ENCODE measurements at regions not wholly inside any gene's neighbourhood (a gene's known extent, or its start where the extent isn't known, plus 50 kb on each side); places are given as distances from the start of the nearest gene placed in this dataset.
"Not testable (repeated sequence)": the region's sequence is repeated elsewhere in the genome, so short reads cannot be mapped to it uniquely, and the experiment has no call there.

DNA sequence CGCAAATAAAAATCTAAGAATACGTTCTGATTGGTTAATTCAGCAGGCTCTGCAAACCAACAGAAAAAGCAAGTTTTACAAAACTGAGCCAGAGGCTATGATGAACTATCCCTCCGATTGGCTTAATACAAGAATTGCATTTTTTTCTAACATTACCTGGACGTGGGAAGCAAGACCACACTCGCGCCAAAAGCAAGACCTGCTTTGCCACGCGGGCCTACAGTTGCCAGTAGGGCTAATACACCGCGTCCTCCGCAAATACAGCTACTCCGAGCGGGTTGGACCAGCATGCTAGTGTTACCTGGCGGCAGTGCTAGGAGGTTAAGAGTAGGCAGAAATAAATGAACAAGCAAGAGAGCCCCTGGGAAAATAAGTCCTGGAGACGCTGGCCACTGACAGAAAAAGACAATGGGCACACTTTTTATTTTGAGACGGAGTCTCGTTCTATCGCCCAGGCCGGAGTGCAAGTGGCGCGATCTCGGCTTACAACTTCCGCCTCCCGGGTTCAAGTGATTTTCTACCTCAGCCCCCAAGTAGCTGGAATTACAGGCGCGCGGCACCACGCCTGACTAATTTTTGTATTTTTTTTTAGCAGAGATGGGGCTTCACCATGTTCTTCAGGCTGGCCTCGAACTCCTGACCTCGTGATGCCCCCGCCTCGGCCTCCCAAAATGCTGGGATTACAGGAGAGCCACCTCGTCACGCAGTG lies 131.9 kb upstream of the BTN3A2 start:
- Histone ChIP-seq H3K36me3 (no peaks in the 10 kb centered on the region), H3K4me3 (peak overlapping the region in 1 of 4 donors; percentile 42), H3K27me3 (peaks cover 4 to 80% (median 29%) of the 10 kb centered on the region in 4 donors), H3K27ac (no peak overlapping the region), H3K9me3 (no peaks in the 10 kb centered on the region), H3K4me1 (no peaks in the 10 kb centered on the region)
- intact Hi-C loops (cut with DNase I) = no loop called here
- DNase-seq (no peak), FAIRE-seq (no peak), ATAC-seq (peak in 2 of 4 donors; percentile 7 to 8)
- TF ChIP-seq, protein P1, sequence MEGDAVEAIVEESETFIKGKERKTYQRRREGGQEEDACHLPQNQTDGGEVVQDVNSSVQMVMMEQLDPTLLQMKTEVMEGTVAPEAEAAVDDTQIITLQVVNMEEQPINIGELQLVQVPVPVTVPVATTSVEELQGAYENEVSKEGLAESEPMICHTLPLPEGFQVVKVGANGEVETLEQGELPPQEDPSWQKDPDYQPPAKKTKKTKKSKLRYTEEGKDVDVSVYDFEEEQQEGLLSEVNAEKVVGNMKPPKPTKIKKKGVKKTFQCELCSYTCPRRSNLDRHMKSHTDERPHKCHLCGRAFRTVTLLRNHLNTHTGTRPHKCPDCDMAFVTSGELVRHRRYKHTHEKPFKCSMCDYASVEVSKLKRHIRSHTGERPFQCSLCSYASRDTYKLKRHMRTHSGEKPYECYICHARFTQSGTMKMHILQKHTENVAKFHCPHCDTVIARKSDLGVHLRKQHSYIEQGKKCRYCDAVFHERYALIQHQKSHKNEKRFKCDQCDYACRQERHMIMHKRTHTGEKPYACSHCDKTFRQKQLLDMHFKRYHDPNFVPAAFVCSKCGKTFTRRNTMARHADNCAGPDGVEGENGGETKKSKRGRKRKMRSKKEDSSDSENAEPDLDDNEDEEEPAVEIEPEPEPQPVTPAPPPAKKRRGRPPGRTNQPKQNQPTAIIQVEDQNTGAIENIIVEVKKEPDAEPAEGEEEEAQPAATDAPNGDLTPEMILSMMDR (IDR thresholded peaks at IDR 0.05) = no peak
- WGBS, 2 donors = 23 to 27% methylated on average over 34 of the region's 34 CpGs

GRCh38 chr6:26233649-26234420 lies 131.2 kb upstream of the BTN3A2 start:
- intact Hi-C loops (cut with DNase I) = no loop called here
- WGBS, 2 donors = 3 to 4% methylated on average over 32 of the region's 32 CpGs
- peak overlapping the region in 2 of 4 donors; percentile 52 to 54 for H3K27ac ChIP-seq
- ATAC-seq (peak; percentile 43 to 73 (median 70)), DNase-seq (peak in 2 of 6 donors; percentile 37 to 48), FAIRE-seq (no peak)
- H3K9me3 ChIP-seq = no peaks in the 10 kb centered on the region
- no peaks in the 10 kb centered on the region for H3K36me3 ChIP-seq
- peaks cover 4 to 77% (median 31%) of the 10 kb centered on the region in 4 donors for H3K27me3 ChIP-seq
- H3K4me3 ChIP-seq = peak overlapping the region; percentile 3 to 42 (median 13)
- H3K4me1 ChIP-seq = no peaks in the 10 kb centered on the region
- TF ChIP-seq, protein P1 (IDR thresholded peaks at IDR 0.05) = no peak

DNA sequence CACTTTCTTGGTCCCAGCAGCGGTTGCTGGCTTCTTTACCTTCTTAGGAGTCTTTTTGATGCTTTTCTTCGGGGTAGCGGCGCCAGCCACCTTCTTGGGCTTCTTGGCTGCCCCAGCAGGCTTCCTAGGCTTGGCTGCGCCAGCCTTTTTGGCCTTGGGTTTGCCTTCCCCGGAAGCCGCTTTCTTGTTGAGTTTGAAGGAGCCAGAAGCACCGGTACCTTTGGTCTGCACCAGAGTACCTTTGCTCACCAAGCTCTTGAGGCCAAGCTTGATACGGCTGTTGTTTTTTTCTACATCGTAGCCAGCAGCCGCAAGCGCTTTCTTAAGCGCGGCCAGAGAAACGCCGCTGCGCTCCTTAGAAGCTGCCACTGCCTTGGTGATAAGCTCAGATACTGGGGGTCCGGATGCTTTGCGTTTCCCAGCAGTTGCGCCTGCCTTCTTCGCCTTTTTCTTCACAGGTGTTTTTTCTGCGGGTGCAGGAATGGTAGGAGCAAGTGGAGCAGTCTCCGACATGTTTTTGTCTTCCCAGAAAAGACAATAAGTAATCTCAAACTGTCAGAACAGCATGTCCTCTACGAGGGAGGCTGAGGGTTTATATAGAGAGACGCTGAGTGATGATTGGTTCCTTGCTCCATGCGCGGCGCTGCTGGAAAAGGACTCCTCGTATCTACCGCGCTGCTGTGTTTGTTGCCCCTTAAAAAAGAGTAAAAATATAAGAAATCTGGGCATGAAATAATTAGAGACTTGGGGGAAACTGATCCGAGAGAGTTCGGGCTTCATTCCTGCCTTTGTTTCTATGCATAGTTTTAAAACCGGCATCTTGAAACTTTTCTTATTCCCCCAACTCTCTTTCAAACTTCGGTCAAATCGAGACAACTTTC lies 130.3 kb upstream of the BTN3A2 start:
- peaks cover 4 to 76% (median 33%) of the 10 kb centered on the region in 4 donors for H3K27me3 ChIP-seq
- H3K27ac ChIP-seq = peak overlapping the region in 2 of 4 donors; percentile 52 to 54
- 7% methylated on average over 36 of the region's 36 CpGs for WGBS, 2 donors
- peak in 1 of 6 donors; percentile 30 for DNase-seq
- H3K36me3 ChIP-seq = no peaks in the 10 kb centered on the region
- intact Hi-C loops (cut with DNase I) = no loop called here
- no peak for FAIRE-seq
- peak overlapping the region in 3 of 4 donors; percentile 3 to 42 (median 23) for H3K4me3 ChIP-seq
- TF ChIP-seq, protein P1 (IDR thresholded peaks at IDR 0.05) = no peak
- no peaks in the 10 kb centered on the region for H3K4me1 ChIP-seq
- no peaks in the 10 kb centered on the region for H3K9me3 ChIP-seq
- peak; percentile 43 to 80 (median 70) for ATAC-seq

- H3K4me3 ChIP-seq = no peak overlapping the region
Observed at GRCh38 chr6:26235302-26235670, 129.7 kb upstream of the BTN3A2 start.

GRCh38 chr6:26239415-26239814 lies 125.6 kb upstream of the BTN3A2 start:
- peaks cover 5 to 65% (median 29%) of the 10 kb centered on the region in 4 donors for H3K27me3 ChIP-seq
- 92 to 95% methylated on average over 18 of the region's 18 CpGs for WGBS, 2 donors
- intact Hi-C loops (cut with DNase I); FAIRE-seq; H3K9me3 ChIP-seq; ATAC-seq; H3K27ac ChIP-seq; DNase-seq; H3K36me3 ChIP-seq; H3K4me3 ChIP-seq; H3K4me1 ChIP-seq: not testable (repeated sequence)

More at GRCh38 chr6:26235302-26235670, 129.7 kb upstream of the BTN3A2 start:
- Histone ChIP-seq H3K36me3 (no peaks in the 10 kb centered on the region), H3K4me1 (no peaks in the 10 kb centered on the region), H3K27ac (no peak overlapping the region), H3K27me3 (peaks cover 4 to 80% (median 34%) of the 10 kb centered on the region in 4 donors), H3K9me3 (no peaks in the 10 kb centered on the region)
- no peak for FAIRE-seq
- DNase-seq = no peak
- 49 to 57% methylated on average over 3 of the region's 3 CpGs for WGBS, 2 donors
- intact Hi-C loops (cut with DNase I) = no loop called here
- TF ChIP-seq, protein P1 (IDR thresholded peaks at IDR 0.05) = no peak
- no peak for ATAC-seq

Data from pancreas (tissue), 10 donors.